B cell (primary cell): ENCODE measurements at regions not wholly inside any gene's neighbourhood (a gene's known extent, or its start where the extent isn't known, plus 50 kb on each side); places are given as distances from the start of the nearest gene placed in this dataset.

ENCODE experiments used
- ATAC-seq: fragments of 200-7000 bp; cut with Tn5 transposase; one replicate; pipeline ENCODE4 v1.10.0; 2021; ENCODE audit warnings: low read depth, mild to moderate bottlenecking, moderate number of reproducible peaks, moderate library complexity
- CTCF ChIA-PET: fragments of 350-600 bp; sonication (Branson Sonifier 250); formaldehyde crosslinking; loops from one replicate; lab custom pipeline; 2021; ENCODE audit warnings: antibody characterized with exemption, inconsistent platforms; lab: Charles Lee
- POLR2A ChIA-PET: fragments of 350-600 bp; sonication (Branson Sonifier 250); formaldehyde crosslinking; loops from one replicate; lab custom pipeline; 2021; ENCODE audit warnings: antibody characterized with exemption; lab: Charles Lee
- DNase-seq: peaks from one replicate; pipeline ENCODE4 v3.0.0; 2013
- H2AFZ ChIP-seq: 2 replicates; pipeline ENCODE4 v1.6.1; 2012; ENCODE audit warnings: mild to moderate bottlenecking, low read depth, low read length; ENCODE audit not compliant: insufficient read depth, poor library complexity, severe bottlenecking
- H3K27ac ChIP-seq, 2 donors: 1 replicate in 1 of 2; 2 replicates in 1 of 2; pipeline ENCODE4 v1.5.1; 2012 to 2013; ENCODE audit warnings: low read length in 2 of 2, mild to moderate bottlenecking in 2 of 2, moderate library complexity in 1 of 2
- H3K27me3 ChIP-seq, 4 experiments: fragments of 200-600 bp in 1 of 4; sonication (generic) in 1 of 4; replicated peaks in 1 of 4; 1 replicate in 2 of 4; 2 replicates in 2 of 4; pipeline versions ENCODE4 v1.6.1 to v1.7.0; 2013 to 2016; ENCODE audit warnings: low read length in 3 of 4, mild to moderate bottlenecking in 2 of 4, mixed read lengths in 1 of 4, moderate library complexity in 1 of 4; ENCODE audit not compliant: insufficient read depth in 4 of 4, control insufficient read depth in 3 of 4; ENCODE audit errors: control extremely low read depth in 1 of 4
- H3K36me3 ChIP-seq, 2 experiments: replicated peaks in 1 of 2; 1 replicate in 1 of 2; 2 replicates in 1 of 2; pipeline versions ENCODE4 v1.6.1 to v1.7.1; 2013; ENCODE audit warnings: low read length in 1 of 2; ENCODE audit not compliant: insufficient read depth in 2 of 2, control insufficient read depth in 1 of 2; ENCODE audit errors: control extremely low read depth in 1 of 2, extremely low read depth in 1 of 2
- H3K4me1 ChIP-seq, 2 donors: fragments of 200-600 bp in 1 of 2; sonication (generic) in 1 of 2; 1 replicate in 1 of 2; 2 replicates in 1 of 2; pipeline versions ENCODE4 v1.5.1 to v1.6.1; 2013 to 2017; ENCODE audit warnings: low read length in 2 of 2; ENCODE audit not compliant: control insufficient read depth in 2 of 2, insufficient read depth in 2 of 2
- H3K4me2 ChIP-seq: replicated peaks from 2 replicates; pipeline ENCODE3; 2012; ENCODE audit warnings: mild to moderate bottlenecking, low read depth, low read length; ENCODE audit not compliant: poor library complexity, severe bottlenecking
- H3K4me3 ChIP-seq, 5 experiments: fragments of 200-600 bp in 1 of 5; sonication (generic) in 1 of 5; 1 replicate in 3 of 5; 2 replicates in 2 of 5; pipeline versions ENCODE4 v1.5.1 to v1.7.0; 2011 to 2016; ENCODE audit warnings: low read length in 4 of 5, mild to moderate bottlenecking in 4 of 5, low read depth in 2 of 5, control low read depth in 1 of 5, moderate library complexity in 1 of 5; ENCODE audit not compliant: insufficient read depth in 1 of 5; ENCODE audit errors: control extremely low read depth in 1 of 5, extremely low read depth in 1 of 5
- H3K79me2 ChIP-seq: fragments of 200-600 bp; sonication (generic); one replicate; pipeline ENCODE4 v1.6.0; 2016; ENCODE audit warnings: low read length; ENCODE audit not compliant: control insufficient read depth, insufficient read depth
- H3K9ac ChIP-seq: fragments of 200-600 bp; sonication (generic); 2 replicates; pipeline ENCODE4 v1.6.1; 2017; ENCODE audit warnings: mild to moderate bottlenecking, low read length, moderate library complexity
- H3K9me3 ChIP-seq, 3 donors: one replicate each; pipeline versions ENCODE4 v1.6.1 to v1.7.1; 2013; ENCODE audit warnings: low read length in 2 of 3; ENCODE audit not compliant: control insufficient read depth in 2 of 3, insufficient read depth in 1 of 3; ENCODE audit errors: control extremely low read depth in 1 of 3
- H4K20me1 ChIP-seq: 2 replicates; pipeline ENCODE4 v1.6.0; 2012; ENCODE audit warnings: mild to moderate bottlenecking, low read length; ENCODE audit not compliant: insufficient read depth, control insufficient read depth, poor library complexity, severe bottlenecking
- H3K27ac Mint-ChIP-seq: one replicate; pipeline ENCODE4 v1.8.0; 2021; ENCODE audit warnings: mixed read lengths
- H3K27me3 Mint-ChIP-seq: one replicate; pipeline ENCODE4 v1.8.0; 2021; ENCODE audit warnings: mixed read lengths
- H3K4me1 Mint-ChIP-seq: one replicate; pipeline ENCODE4 v1.8.0; 2021; ENCODE audit warnings: mixed read lengths
- H3K4me3 Mint-ChIP-seq: one replicate; pipeline ENCODE4 v1.8.0; 2021; ENCODE audit warnings: mixed read lengths
- H3K9me3 Mint-ChIP-seq: one replicate; pipeline ENCODE4 v1.8.0; 2022; ENCODE audit warnings: mixed read lengths; ENCODE audit not compliant: insufficient read depth
- EZH2 ChIP-seq: IDR thresholded peaks from 2 replicates; pipeline ENCODE4 v1.6.1; 2012; ENCODE audit warnings: borderline replicate concordance, low read depth, mild to moderate bottlenecking, moderate library complexity, low read length; ENCODE audit not compliant: insufficient read depth, poor library complexity, severe bottlenecking
- WGBS: methylation state at CpG from one replicate; pipeline ENCODE4 v1.1.5; 2013; ENCODE audit warnings: missing lambda C conversion rate; ENCODE audit not compliant: insufficient coverage; 5-methylcytosine and 5-hydroxymethylcytosine counted together
- intact Hi-C: fragments of 100-400 bp; cut with micrococcal nuclease; formaldehyde crosslinking; loops from one replicate; pipeline ENCODE4 v1.10.0; 2022
- TF ChIP-seq, protein P1 (sequence below): fragments of 200-600 bp; IDR thresholded peaks from one replicate; pipeline ENCODE4 v1.8.0; 2022; ENCODE audit warnings: antibody characterized with exemption, mild to moderate bottlenecking

DNA sequence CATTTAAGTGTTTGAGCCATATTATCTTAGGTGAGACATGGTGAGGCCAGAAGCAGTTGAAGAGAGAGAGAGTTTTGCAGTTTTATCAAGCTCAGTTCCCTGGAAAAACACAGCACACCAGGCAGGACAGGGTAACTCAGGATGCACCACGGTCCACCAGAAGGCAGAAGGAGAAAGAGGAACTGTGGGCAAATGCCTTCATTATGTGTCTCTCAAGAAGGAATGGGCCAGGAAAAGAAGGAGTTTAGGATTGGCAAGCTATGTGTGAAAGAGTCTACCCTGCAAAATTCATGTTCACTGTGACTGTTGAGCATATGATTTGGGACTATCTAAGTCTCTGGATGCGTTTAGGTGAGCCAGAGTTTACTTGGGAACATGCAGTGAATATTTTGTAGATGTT is 934.5 kb upstream of the MIR17HG start:
- no peaks in the 10 kb centered on the region for H3K9me3 Mint-ChIP-seq
- Histone ChIP-seq H3K27ac (no peak overlapping the region), H3K27me3 (no peaks in the 10 kb centered on the region), H3K4me2 (no peak overlapping the region), H3K9ac (no peak overlapping the region), H2AFZ (no peak overlapping the region), H3K4me3 (no peak overlapping the region), H3K9me3 (peaks cover 0 to 2% (median 0%) of the 10 kb centered on the region in 3 donors), H3K36me3 (no peaks in the 10 kb centered on the region), H3K4me1 (no peaks in the 10 kb centered on the region), H3K79me2 (no peaks in the 10 kb centered on the region), H4K20me1 (no peaks in the 10 kb centered on the region)
- H3K4me1 Mint-ChIP-seq: no peaks in the 10 kb centered on the region
- H3K27me3 Mint-ChIP-seq: no peaks in the 10 kb centered on the region
- WGBS: 50% methylated on average over 1 of the region's 2 CpGs
- no peak overlapping the region for H3K4me3 Mint-ChIP-seq
- DNase-seq (no peak), ATAC-seq (no peak)
- TF ChIP-seq, protein P1, sequence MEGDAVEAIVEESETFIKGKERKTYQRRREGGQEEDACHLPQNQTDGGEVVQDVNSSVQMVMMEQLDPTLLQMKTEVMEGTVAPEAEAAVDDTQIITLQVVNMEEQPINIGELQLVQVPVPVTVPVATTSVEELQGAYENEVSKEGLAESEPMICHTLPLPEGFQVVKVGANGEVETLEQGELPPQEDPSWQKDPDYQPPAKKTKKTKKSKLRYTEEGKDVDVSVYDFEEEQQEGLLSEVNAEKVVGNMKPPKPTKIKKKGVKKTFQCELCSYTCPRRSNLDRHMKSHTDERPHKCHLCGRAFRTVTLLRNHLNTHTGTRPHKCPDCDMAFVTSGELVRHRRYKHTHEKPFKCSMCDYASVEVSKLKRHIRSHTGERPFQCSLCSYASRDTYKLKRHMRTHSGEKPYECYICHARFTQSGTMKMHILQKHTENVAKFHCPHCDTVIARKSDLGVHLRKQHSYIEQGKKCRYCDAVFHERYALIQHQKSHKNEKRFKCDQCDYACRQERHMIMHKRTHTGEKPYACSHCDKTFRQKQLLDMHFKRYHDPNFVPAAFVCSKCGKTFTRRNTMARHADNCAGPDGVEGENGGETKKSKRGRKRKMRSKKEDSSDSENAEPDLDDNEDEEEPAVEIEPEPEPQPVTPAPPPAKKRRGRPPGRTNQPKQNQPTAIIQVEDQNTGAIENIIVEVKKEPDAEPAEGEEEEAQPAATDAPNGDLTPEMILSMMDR: no peak
- no peak for TF ChIP-seq EZH2
- ChIA-PET POLR2A (no interaction called here), CTCF (no interaction called here)
- intact Hi-C loops: no loop called here
- no peak overlapping the region for H3K27ac Mint-ChIP-seq

DNA sequence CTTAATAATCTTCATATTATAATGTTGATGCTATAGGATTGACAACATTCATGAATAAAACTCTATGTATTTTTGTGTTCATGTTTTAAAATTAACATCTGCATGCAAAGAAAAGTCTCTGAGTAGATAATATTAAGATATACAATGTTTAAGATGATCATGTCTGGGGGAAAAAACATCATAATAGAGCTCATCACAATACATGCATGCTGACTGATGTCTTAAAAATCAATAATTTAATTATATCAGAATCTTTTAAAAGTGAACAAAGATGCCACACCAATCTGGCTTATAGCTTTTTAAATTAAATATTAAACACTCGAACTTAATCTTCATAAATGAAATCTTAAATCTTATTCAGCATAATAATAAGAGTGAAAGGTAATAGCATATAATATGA is 933.9 kb upstream of the MIR17HG start:
- Mint-ChIP-seq H3K27ac (no peak overlapping the region), H3K9me3 (no peaks in the 10 kb centered on the region), H3K4me3 (no peak overlapping the region), H3K4me1 (no peaks in the 10 kb centered on the region), H3K27me3 (no peaks in the 10 kb centered on the region)
- H3K36me3 ChIP-seq: no peaks in the 10 kb centered on the region
- H3K27me3 ChIP-seq: no peaks in the 10 kb centered on the region
- no peak overlapping the region for H3K9ac ChIP-seq
- no peaks in the 10 kb centered on the region for H3K4me1 ChIP-seq
- ATAC-seq (no peak), DNase-seq (no peak)
- TF ChIP-seq, protein P1: no peak
- no peak for TF ChIP-seq EZH2
- ChIA-PET CTCF (no interaction called here), POLR2A (no interaction called here)
- H2AFZ ChIP-seq: no peak overlapping the region
- intact Hi-C loops: no loop called here
- H3K79me2 ChIP-seq: no peaks in the 10 kb centered on the region
- H3K4me3 ChIP-seq: no peak overlapping the region
- H3K27ac ChIP-seq: no peak overlapping the region
- H4K20me1 ChIP-seq: no peaks in the 10 kb centered on the region
- WGBS: no CpG with 5 or more reads among the region's 1 CpG
- H3K4me2 ChIP-seq: no peak overlapping the region
- H3K9me3 ChIP-seq: peaks cover 0 to 2% (median 0%) of the 10 kb centered on the region in 3 donors
